Heart right ventricle (tissue), 16 donors: ENCODE measurements at regions not wholly inside any gene's neighbourhood (a gene's known extent, or its start where the extent isn't known, plus 50 kb on each side); places are given as distances from the start of the nearest gene placed in this dataset.
"Not testable (repeated sequence)": the region's sequence is repeated elsewhere in the genome, so short reads cannot be mapped to it uniquely, and the experiment has no call there.

Source experiments
- ATAC-seq, 8 donors: fragments of 200-7000 bp; cut with Tn5 transposase; one replicate each; pipeline ENCODE4 v1.9.1; 2020; ENCODE audit warnings: mild to moderate bottlenecking in 8 of 8, moderate library complexity in 8 of 8, moderate number of reproducible peaks in 1 of 8
- DNase-seq, 2 donors: peaks; one replicate each; pipeline ENCODE4 v3.0.0-alpha.2; 2020
- H3K27ac ChIP-seq, 10 donors: fragments of 200-600 bp; sonication (generic) in 2 of 10; one replicate each; pipeline versions ENCODE4 v1.5.0 to v1.8.0; 2020 to 2022; ENCODE audit warnings: mild to moderate bottlenecking in 3 of 10
- H3K27me3 ChIP-seq, 7 donors: fragments of 200-600 bp; one replicate each; pipeline ENCODE4 v1.8.0; 2021 to 2022; ENCODE audit warnings: mild to moderate bottlenecking in 2 of 7
- H3K36me3 ChIP-seq, 9 donors: fragments of 200-600 bp; sonication (generic) in 1 of 9; one replicate each; pipeline versions ENCODE4 v1.5.0 to v1.8.0; 2020 to 2022; ENCODE audit warnings: mild to moderate bottlenecking in 2 of 9
- H3K4me1 ChIP-seq, 9 donors: fragments of 200-600 bp; sonication (generic) in 1 of 9; one replicate each; pipeline versions ENCODE4 v1.5.0 to v1.8.0; 2020 to 2022; ENCODE audit warnings: mild to moderate bottlenecking in 4 of 9
- H3K4me3 ChIP-seq, 10 donors: fragments of 200-600 bp; sonication (generic) in 2 of 10; one replicate each; pipeline versions ENCODE4 v1.5.0 to v1.8.0; 2020 to 2022; ENCODE audit warnings: mild to moderate bottlenecking in 7 of 10, moderate library complexity in 2 of 10
- H3K9me3 ChIP-seq, 11 donors: fragments of 200-600 bp in 10 of 11; sonication (generic) in 2 of 11; one replicate each; pipeline versions ENCODE4 v1.5.0 to v1.8.0; 2013 to 2022; ENCODE audit warnings: mild to moderate bottlenecking in 2 of 11, control low read depth in 1 of 11, moderate library complexity in 1 of 11
- CTCF ChIP-seq, 9 donors: fragments of 200-600 bp; sonication (generic) in 2 of 9; IDR thresholded peaks; one replicate each; pipeline versions ENCODE4 v1.5.0 to v1.8.0; 2021 to 2022; ENCODE audit warnings: antibody characterized with exemption in 9 of 9, mild to moderate bottlenecking in 5 of 9, moderate library complexity in 1 of 9
- WGBS, 2 donors: extraction: QIAGEN DNeasy Blood & Tissue Kit; methylation state at CpG; one replicate each; pipeline ENCODE4 v1.1.7; 2013; ENCODE audit warnings: inconsistent platforms in 1 of 2; 5-methylcytosine and 5-hydroxymethylcytosine counted together
- intact Hi-C, 10 donors: fragments of 100-400 bp; cut with DNase I; formaldehyde crosslinking; loops; one replicate each; pipeline versions ENCODE4 v1.11.1 to v1.14.2; 2022
- donor health status: Arrhythmogenic right ventricular cardiomyopathy.
- donor health status: ischemic (EF 13 %, LVEDD 7.1; RV severe dilation, severe dysfunction).
- donor health status: healthy with polysubstance abuse.
- donor health status: DM: no; HTN: yes; CAD: no.
- donor health status: DM: no; HTN: no; CAD: no.
- donor health status: ischemic (EF 25% LVEDD 6.9; RV normal size, moderate dysfunction).
- donor health status: ischemic (EF 25% LVEDD 5.7; RV mildly dilated, moderate dysfunction).
- donor health status: healthy.
- donor health status: DM: yes; HTN: yes; CAD: no.
- donor health status: Ischemic cardiomyopathy.
- donor health status: ischemic (EF 35%, LVEDD 5.7; RV mildly dilated, moderate dysfunction).
- donor health status: nonischemic (EF 11% LVEDD 7.7; RV severe dilation, severe dysfunction).
- donor health status: DM: yes; HTN: yes; CAD: no.
- donor health status: PGD.
- donor health status: ischemic (EF 29% LVEDD 5.4; RV normal size, mild dysfunction).
- donor health status: nonischemic (EF 23%, LVEDD 6.1; RV moderate dilation, normal function).

DNA sequence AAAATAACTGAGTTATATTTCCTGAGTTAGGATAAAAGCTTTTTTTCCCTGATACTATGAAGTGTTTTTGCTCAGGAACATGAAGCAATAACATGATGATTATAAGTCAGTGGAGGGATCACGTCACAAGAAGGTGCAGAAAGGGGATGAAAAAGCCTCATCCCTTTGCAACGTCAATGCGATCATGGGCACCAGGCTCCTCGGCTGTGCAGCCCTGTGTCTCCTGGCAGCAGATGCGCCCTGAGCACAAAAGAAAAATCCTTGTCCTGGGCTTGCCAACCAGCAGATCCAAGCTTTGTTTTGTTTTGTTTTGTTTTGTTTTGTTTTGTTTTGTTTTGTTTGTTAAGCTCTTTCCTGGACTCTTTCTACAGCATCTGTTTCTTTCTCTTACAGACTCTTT is 103.5 kb upstream of the PRSS1 start:
- WGBS, 2 donors, result 45 to 46% methylated on average over 5 of the region's 5 CpGs
- Histone ChIP-seq H3K27ac (no peak overlapping the region), H3K9me3 (no peaks in the 10 kb centered on the region), H3K4me1 (no peaks in the 10 kb centered on the region), H3K27me3 (peaks cover 0 to 84% (median 58%) of the 10 kb centered on the region in 7 donors), H3K36me3 (no peaks in the 10 kb centered on the region), H3K4me3 (no peak overlapping the region)
- no peak for ATAC-seq
- intact Hi-C loops, result no loop called here
- DNase-seq, result no peak
- no peak for TF ChIP-seq CTCF (IDR thresholded peaks at IDR 0.05)

- Histone ChIP-seq H3K9me3 (no peaks in the 10 kb centered on the region), H3K27ac (no peak overlapping the region), H3K4me3 (no peak overlapping the region), H3K4me1 (no peaks in the 10 kb centered on the region), H3K36me3 (no peaks in the 10 kb centered on the region), H3K27me3 (peaks cover 0 to 84% (median 42%) of the 10 kb centered on the region in 7 donors)
- DNase-seq (no peak), ATAC-seq (no peak)
- intact Hi-C loops, result no loop called here
- TF ChIP-seq CTCF (IDR thresholded peaks at IDR 0.05), result no peak
Observed at GRCh38 chr7:142642316-142642715, 107.0 kb upstream of the PRSS1 start.

- H3K4me1 ChIP-seq, DNase-seq, H3K4me3 ChIP-seq, intact Hi-C loops, ATAC-seq, H3K9me3 ChIP-seq, H3K36me3 ChIP-seq, H3K27ac ChIP-seq: not testable (repeated sequence)
- 82 to 83% methylated on average over 4 of the region's 4 CpGs for WGBS, 2 donors
- peaks cover 0 to 81% (median 38%) of the 10 kb centered on the region in 7 donors for H3K27me3 ChIP-seq
Observed at GRCh38 chr7:142641252-142641651, 108.0 kb upstream of the PRSS1 start.

- TF ChIP-seq CTCF (IDR thresholded peaks at IDR 0.05), result no peak
- Histone ChIP-seq H3K4me1 (no peaks in the 10 kb centered on the region), H3K9me3 (peaks cover 0 to 4% (median 0%) of the 10 kb centered on the region in 11 donors), H3K27ac (no peak overlapping the region), H3K36me3 (no peaks in the 10 kb centered on the region), H3K27me3 (peaks cover 0 to 80% (median 29%) of the 10 kb centered on the region in 7 donors), H3K4me3 (no peak overlapping the region)
- intact Hi-C loops, result loop anchor here in 2 of 10 donors (10.0 kb wide), 1 partner anchor 146 kb away; no protein-coding TSS in a partner anchor
- ATAC-seq (no peak), DNase-seq (no peak)
- WGBS, 2 donors, result 78 to 87% methylated on average over 4 of the region's 4 CpGs
Observed at GRCh38 chr7:142638581-142638980, 110.7 kb upstream of the PRSS1 start.

GRCh38 chr7:142637240-142637639 is 112.0 kb upstream of the PRSS1 start:
- DNase-seq (no peak), ATAC-seq (no peak)
- no peak overlapping the region for H3K27ac ChIP-seq
- no peak for TF ChIP-seq CTCF (IDR thresholded peaks at IDR 0.05)
- H3K9me3 ChIP-seq, result peaks cover 0 to 4% (median 0%) of the 10 kb centered on the region in 11 donors
- H3K27me3 ChIP-seq, result peaks cover 0 to 78% (median 26%) of the 10 kb centered on the region in 7 donors
- WGBS, 2 donors, result 55 to 69% methylated on average over 5 of the region's 5 CpGs
- intact Hi-C loops, result loop anchor here in 2 of 10 donors (10.0 kb wide), 1 partner anchor 148 kb away; no protein-coding TSS in a partner anchor
- no peaks in the 10 kb centered on the region for H3K36me3 ChIP-seq
- H3K4me3 ChIP-seq, result no peak overlapping the region
- H3K4me1 ChIP-seq, result no peaks in the 10 kb centered on the region
